AG04450 (cell line): ENCODE measurements at regions not wholly inside any gene's neighbourhood (a gene's known extent, or its start where the extent isn't known, plus 50 kb on each side); places are given as distances from the start of the nearest gene placed in this dataset.

Source experiments
- CTCF ChIA-PET: fragments of 300-600, 350-600 bp; formaldehyde crosslinking; extraction: SDS; loops from one replicate; lab custom pipeline; 2022; ENCODE audit warnings: antibody characterized with exemption, inconsistent platforms; lab: Charles Lee
- POLR2A ChIA-PET: fragments of 350-600 bp; formaldehyde crosslinking; extraction: SDS; loops from one replicate; lab custom pipeline; 2021; ENCODE audit warnings: antibody characterized with exemption, inconsistent platforms; lab: Yijun Ruan, JAX
- DNase-seq: peaks from one replicate; pipeline ENCODE4 v3.0.0-alpha.2; 2011; ENCODE audit warnings: low read depth, low spot score
- H3K27ac ChIP-seq: one replicate; pipeline ENCODE4 v1.5.1; 2012; ENCODE audit warnings: low read depth, low read length, control low read depth
- H3K27me3 ChIP-seq: one replicate; pipeline ENCODE4 v1.6.0; 2012; ENCODE audit warnings: low read length; ENCODE audit not compliant: control insufficient read depth, insufficient read depth
- H3K4me3 ChIP-seq: 2 replicates; pipeline ENCODE4 v1.5.1; 2011; ENCODE audit warnings: mild to moderate bottlenecking, low read depth, low read length, control low read depth
- H3K9me3 ChIP-seq: 2 replicates; pipeline ENCODE4 v1.5.1; 2012; ENCODE audit warnings: low read length; ENCODE audit not compliant: control insufficient read depth, insufficient read depth
- CTCF ChIP-seq: IDR thresholded peaks from 2 replicates; pipeline ENCODE4 v1.5.1; 2011; ENCODE audit warnings: low read depth, low read length, control low read depth, inconsistent platforms

GRCh38 chr20:12201289-12201991, 283.7 kb downstream of the BTBD3 start:
- CTCF ChIA-PET = no interaction called here
- no peak overlapping the region for H3K27ac ChIP-seq
- no peak for DNase-seq
- POLR2A ChIA-PET = no interaction called here
- no peak overlapping the region for H3K4me3 ChIP-seq
- H3K9me3 ChIP-seq = no peaks in the 10 kb centered on the region
- TF ChIP-seq CTCF = no peak
- H3K27me3 ChIP-seq = no peaks in the 10 kb centered on the region

GRCh38 chr20:12203399-12203798, 285.7 kb downstream of the BTBD3 start:
- CTCF ChIA-PET = no interaction called here
- no peaks in the 10 kb centered on the region for H3K27me3 ChIP-seq
- H3K27ac ChIP-seq = no peak overlapping the region
- DNase-seq = no peak
- no peak overlapping the region for H3K4me3 ChIP-seq
- TF ChIP-seq CTCF = no peak
- H3K9me3 ChIP-seq = no peaks in the 10 kb centered on the region
- POLR2A ChIA-PET = no interaction called here

GRCh38 chr20:12203981-12204380, 286.3 kb downstream of the BTBD3 start:
- no peak overlapping the region for H3K4me3 ChIP-seq
- POLR2A ChIA-PET = no interaction called here

GRCh38 chr20:12207875-12208274, 290.2 kb downstream of the BTBD3 start:
- Histone ChIP-seq H3K4me3 (no peak overlapping the region), H3K9me3 (no peaks in the 10 kb centered on the region), H3K27me3 (peaks cover 3% of the 10 kb centered on the region), H3K27ac (no peak overlapping the region)
- ChIA-PET CTCF (interaction anchor here (0.6 to 2.7 kb wide), 5 partner anchors 10 to 530 kb away, joined by 3 to 12 read pairs (median 4); no protein-coding TSS in a partner anchor), POLR2A (no interaction called here)
- TF ChIP-seq CTCF = peak; percentile 83
- peak; percentile 13 for DNase-seq

More at GRCh38 chr20:12203981-12204380, 286.3 kb downstream of the BTBD3 start:
- no peak for TF ChIP-seq CTCF
- H3K9me3 ChIP-seq = no peaks in the 10 kb centered on the region
- CTCF ChIA-PET = no interaction called here
- no peaks in the 10 kb centered on the region for H3K27me3 ChIP-seq
- no peak for DNase-seq
- no peak overlapping the region for H3K27ac ChIP-seq

- ChIA-PET POLR2A (no interaction called here), CTCF (interaction anchor here (0.6 kb wide), 1 partner anchor 300 kb away, joined by 3 read pairs; no protein-coding TSS in a partner anchor)
- TF ChIP-seq CTCF = no peak
- peaks cover 3% of the 10 kb centered on the region for H3K27me3 ChIP-seq
- H3K4me3 ChIP-seq = no peak overlapping the region
- H3K9me3 ChIP-seq = no peaks in the 10 kb centered on the region
- DNase-seq = no peak
- H3K27ac ChIP-seq = no peak overlapping the region
Measured at GRCh38 chr20:12210591-12210990, 292.9 kb downstream of the BTBD3 start.
